ENCODE measurements at regions not wholly inside any gene's neighbourhood (a gene's known extent, or its start where the extent isn't known, plus 50 kb on each side); places are given as distances from the start of the nearest gene placed in this dataset.

DNA sequence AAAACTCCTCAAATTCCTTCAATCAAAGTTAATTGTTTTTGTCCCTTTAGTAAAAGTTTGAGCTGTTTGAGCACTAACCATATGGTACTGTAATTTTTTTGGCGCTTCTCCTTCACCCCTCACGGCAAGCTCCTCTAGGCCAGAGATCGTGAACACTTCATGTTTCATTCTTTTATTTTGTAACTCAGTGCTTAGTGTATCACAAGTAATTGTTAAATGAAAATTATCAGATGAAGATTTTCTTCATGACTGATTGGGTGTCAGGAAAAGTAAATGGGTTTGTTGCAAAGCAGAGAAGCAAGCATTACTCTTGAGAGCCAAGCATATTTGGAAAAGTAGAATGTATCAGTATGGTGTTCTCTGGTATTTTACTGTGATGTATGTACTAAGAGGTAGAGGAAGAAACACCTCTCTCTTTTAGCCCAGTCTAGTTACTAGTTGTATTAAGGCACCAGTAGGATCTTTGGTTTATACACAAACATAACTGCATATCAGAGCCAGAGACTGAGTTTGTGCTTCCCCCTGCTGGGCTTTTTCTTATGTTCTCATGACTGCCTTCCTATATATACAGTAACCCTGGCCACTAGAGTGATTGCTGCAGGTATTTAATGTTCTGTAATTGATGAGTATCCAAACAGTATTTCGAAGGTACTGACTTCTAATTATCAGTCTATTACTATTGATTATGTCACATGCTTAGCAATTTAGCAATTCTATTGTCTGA is 202.3 kb upstream of the KLHL1 start:
- FAIRE-seq = no peak
- Histone ChIP-seq H3K4me2 (ENCODE audit: control insufficient read depth, extremely low read depth, insufficient read depth, low read depth, low read length) (no peak overlapping the region), H3K4me3 (ENCODE audit: control insufficient read depth in 2 of 3, extremely low read depth in 1 of 3, insufficient read depth in 2 of 3, low read depth in 1 of 3, low read length in 3 of 3) (no peak overlapping the region), H3K27me3 (ENCODE audit: control insufficient read depth, extremely low read depth, insufficient read depth, low read length) (no peaks in the 10 kb centered on the region), H3K9me1 (ENCODE audit: control insufficient read depth, extremely low read depth, insufficient read depth, low read length) (no peaks in the 10 kb centered on the region), H3K36me3 (ENCODE audit: control insufficient read depth in 2 of 2, extremely low read depth in 1 of 2, insufficient read depth in 2 of 2, low read length in 2 of 2) (no peaks in the 10 kb centered on the region), H3K27ac (ENCODE audit: control insufficient read depth, insufficient read depth, low read length) (no peak overlapping the region), H2AFZ (ENCODE audit: control insufficient read depth, low read length) (no peak overlapping the region), H3K79me2 (ENCODE audit: control insufficient read depth, insufficient read depth, low read length) (no peaks in the 10 kb centered on the region), H4K20me1 (ENCODE audit: control insufficient read depth, extremely low read depth, insufficient read depth, low read length) (no peaks in the 10 kb centered on the region), H3K9me3 (ENCODE audit: control insufficient read depth, low read depth, low read length) (no peaks in the 10 kb centered on the region), H3K9ac (ENCODE audit: control insufficient read depth, extremely low read depth, insufficient read depth, low read length) (no peak overlapping the region), H3K4me1 (ENCODE audit: control insufficient read depth, extremely low read depth, insufficient read depth, low read length) (no peaks in the 10 kb centered on the region)
- TF ChIP-seq CTCF (optimal IDR thresholded peaks at IDR 0.05 in 1 of 3, IDR thresholded peaks at IDR 0.05 in 1 of 3, conservative IDR thresholded peaks at IDR 0.05 in 1 of 3; ENCODE audit: extremely low read depth in 1 of 3, insufficient read depth in 2 of 3, low read length in 3 of 3) (peak in 1 of 3 experiments; percentile 10), EZH2 (IDR thresholded peaks at IDR 0.05; ENCODE audit: low read length) (no peak)
- DNase-seq (ENCODE audit: low read depth, low spot score) = no peak
- dilution Hi-C loops (cut with MboI; ENCODE audit: extremely low pct_ligation_motif_present, low sequenced_read_pairs) = no loop called here

- Histone ChIP-seq H3K9ac (ENCODE audit: control insufficient read depth, extremely low read depth, insufficient read depth, low read length) (no peak overlapping the region), H3K27ac (ENCODE audit: control insufficient read depth, insufficient read depth, low read length) (no peak overlapping the region), H2AFZ (ENCODE audit: control insufficient read depth, low read length) (no peak overlapping the region), H4K20me1 (ENCODE audit: control insufficient read depth, extremely low read depth, insufficient read depth, low read length) (no peaks in the 10 kb centered on the region), H3K4me2 (ENCODE audit: control insufficient read depth, extremely low read depth, insufficient read depth, low read depth, low read length) (no peak overlapping the region), H3K9me3 (ENCODE audit: control insufficient read depth, low read depth, low read length) (no peaks in the 10 kb centered on the region), H3K27me3 (ENCODE audit: control insufficient read depth, extremely low read depth, insufficient read depth, low read length) (no peaks in the 10 kb centered on the region), H3K36me3 (ENCODE audit: control insufficient read depth in 2 of 2, extremely low read depth in 1 of 2, insufficient read depth in 2 of 2, low read length in 2 of 2) (no peaks in the 10 kb centered on the region), H3K4me1 (ENCODE audit: control insufficient read depth, extremely low read depth, insufficient read depth, low read length) (no peaks in the 10 kb centered on the region), H3K9me1 (ENCODE audit: control insufficient read depth, extremely low read depth, insufficient read depth, low read length) (no peaks in the 10 kb centered on the region), H3K4me3 (ENCODE audit: control insufficient read depth in 2 of 3, extremely low read depth in 1 of 3, insufficient read depth in 2 of 3, low read depth in 1 of 3, low read length in 3 of 3) (no peak overlapping the region), H3K79me2 (ENCODE audit: control insufficient read depth, insufficient read depth, low read length) (no peaks in the 10 kb centered on the region)
- TF ChIP-seq CTCF (optimal IDR thresholded peaks at IDR 0.05 in 1 of 3, IDR thresholded peaks at IDR 0.05 in 1 of 3, conservative IDR thresholded peaks at IDR 0.05 in 1 of 3; ENCODE audit: extremely low read depth in 1 of 3, insufficient read depth in 2 of 3, low read length in 3 of 3) (no peak), EZH2 (IDR thresholded peaks at IDR 0.05; ENCODE audit: low read length) (no peak)
- no peak for FAIRE-seq
- dilution Hi-C loops (cut with MboI; ENCODE audit: extremely low pct_ligation_motif_present, low sequenced_read_pairs) = no loop called here
- no peak for DNase-seq (ENCODE audit: low read depth, low spot score)
Measured at GRCh38 chr13:70297189-70297616, 189.0 kb upstream of the KLHL1 start.
